ENCODE measurements at regions not wholly inside any gene's neighbourhood (a gene's known extent, or its start where the extent isn't known, plus 50 kb on each side); places are given as distances from the start of the nearest gene placed in this dataset.

- Mint-ChIP-seq H3K27ac (ENCODE audit: unreplicated experiment) (no peak overlapping the region), H3K9me3 (ENCODE audit: unreplicated experiment) (no peaks in the 10 kb centered on the region), H3K4me3 (ENCODE audit: unreplicated experiment) (no peak overlapping the region), H3K27me3 (ENCODE audit: unreplicated experiment) (no peaks in the 10 kb centered on the region), H3K36me3 (ENCODE audit: unreplicated experiment) (no peaks in the 10 kb centered on the region), H3K4me1 (ENCODE audit: unreplicated experiment) (peaks cover 5% of the 10 kb centered on the region)
- no peak for DNase-seq (ENCODE audit: extremely low spot score, unreplicated experiment)
- TF ChIP-seq, protein P1, sequence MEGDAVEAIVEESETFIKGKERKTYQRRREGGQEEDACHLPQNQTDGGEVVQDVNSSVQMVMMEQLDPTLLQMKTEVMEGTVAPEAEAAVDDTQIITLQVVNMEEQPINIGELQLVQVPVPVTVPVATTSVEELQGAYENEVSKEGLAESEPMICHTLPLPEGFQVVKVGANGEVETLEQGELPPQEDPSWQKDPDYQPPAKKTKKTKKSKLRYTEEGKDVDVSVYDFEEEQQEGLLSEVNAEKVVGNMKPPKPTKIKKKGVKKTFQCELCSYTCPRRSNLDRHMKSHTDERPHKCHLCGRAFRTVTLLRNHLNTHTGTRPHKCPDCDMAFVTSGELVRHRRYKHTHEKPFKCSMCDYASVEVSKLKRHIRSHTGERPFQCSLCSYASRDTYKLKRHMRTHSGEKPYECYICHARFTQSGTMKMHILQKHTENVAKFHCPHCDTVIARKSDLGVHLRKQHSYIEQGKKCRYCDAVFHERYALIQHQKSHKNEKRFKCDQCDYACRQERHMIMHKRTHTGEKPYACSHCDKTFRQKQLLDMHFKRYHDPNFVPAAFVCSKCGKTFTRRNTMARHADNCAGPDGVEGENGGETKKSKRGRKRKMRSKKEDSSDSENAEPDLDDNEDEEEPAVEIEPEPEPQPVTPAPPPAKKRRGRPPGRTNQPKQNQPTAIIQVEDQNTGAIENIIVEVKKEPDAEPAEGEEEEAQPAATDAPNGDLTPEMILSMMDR (IDR thresholded peaks at IDR 0.05), result peak; percentile 25
Measured at GRCh38 chr5:67493676-67494075, 297.1 kb upstream of the CD180 start.

DNA sequence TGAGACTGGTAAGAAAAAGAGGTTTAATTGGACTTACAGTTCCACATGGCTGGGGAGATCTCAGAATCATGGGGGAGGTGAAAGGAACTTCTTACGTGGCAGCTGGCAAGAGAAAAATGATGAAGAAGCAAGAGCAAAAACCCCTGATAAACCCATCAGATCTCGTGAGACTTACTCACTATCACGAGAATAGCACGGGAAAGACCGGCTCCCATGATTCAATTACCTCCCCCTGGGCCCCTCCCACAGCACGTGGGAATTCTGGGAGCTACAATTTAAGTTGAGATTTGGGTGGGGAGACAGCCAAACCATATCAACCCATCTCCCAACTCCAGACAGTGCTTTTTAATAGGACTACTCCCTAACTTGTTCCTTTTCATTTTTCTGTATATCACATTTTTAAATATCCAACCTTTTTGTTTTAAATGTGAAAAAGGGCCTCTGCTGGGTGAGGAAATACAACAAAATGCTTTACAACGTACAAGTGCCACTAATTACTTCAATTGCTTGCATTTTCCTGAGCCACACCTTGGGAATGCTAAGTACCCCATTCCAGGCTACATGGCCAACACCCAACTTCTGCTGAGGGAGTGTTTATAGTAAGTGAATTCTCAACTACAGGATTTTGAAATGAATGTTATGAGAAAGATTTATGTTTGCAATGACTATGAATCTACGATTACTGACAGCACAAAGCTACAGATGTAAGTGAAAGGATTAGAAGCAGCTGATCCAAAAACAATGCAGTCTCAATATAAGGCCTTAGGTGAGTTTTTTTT lies 294.1 kb upstream of the CD180 start:
- Mint-ChIP-seq H3K9me3 (ENCODE audit: unreplicated experiment) (no peaks in the 10 kb centered on the region), H3K27ac (ENCODE audit: unreplicated experiment) (no peak overlapping the region), H3K27me3 (ENCODE audit: unreplicated experiment) (peaks cover 2% of the 10 kb centered on the region), H3K36me3 (ENCODE audit: unreplicated experiment) (no peaks in the 10 kb centered on the region), H3K4me3 (ENCODE audit: unreplicated experiment) (no peak overlapping the region), H3K4me1 (ENCODE audit: unreplicated experiment) (peaks cover 7% of the 10 kb centered on the region)
- no peak for DNase-seq (ENCODE audit: extremely low spot score, unreplicated experiment)
- TF ChIP-seq, protein P1 (IDR thresholded peaks at IDR 0.05), result no peak

GRCh38 chr5:67488885-67489284 lies 292.3 kb upstream of the CD180 start:
- TF ChIP-seq, protein P1 (IDR thresholded peaks at IDR 0.05), result no peak
- H3K36me3 Mint-ChIP-seq (ENCODE audit: unreplicated experiment), result no peaks in the 10 kb centered on the region
- DNase-seq (ENCODE audit: extremely low spot score, unreplicated experiment), result no peak
- no peaks in the 10 kb centered on the region for H3K9me3 Mint-ChIP-seq (ENCODE audit: unreplicated experiment)
- H3K27ac Mint-ChIP-seq (ENCODE audit: unreplicated experiment), result no peak overlapping the region
- H3K4me1 Mint-ChIP-seq (ENCODE audit: unreplicated experiment), result peaks cover 7% of the 10 kb centered on the region
- peaks cover 5% of the 10 kb centered on the region for H3K27me3 Mint-ChIP-seq (ENCODE audit: unreplicated experiment)
- H3K4me3 Mint-ChIP-seq (ENCODE audit: unreplicated experiment), result no peak overlapping the region

DNA sequence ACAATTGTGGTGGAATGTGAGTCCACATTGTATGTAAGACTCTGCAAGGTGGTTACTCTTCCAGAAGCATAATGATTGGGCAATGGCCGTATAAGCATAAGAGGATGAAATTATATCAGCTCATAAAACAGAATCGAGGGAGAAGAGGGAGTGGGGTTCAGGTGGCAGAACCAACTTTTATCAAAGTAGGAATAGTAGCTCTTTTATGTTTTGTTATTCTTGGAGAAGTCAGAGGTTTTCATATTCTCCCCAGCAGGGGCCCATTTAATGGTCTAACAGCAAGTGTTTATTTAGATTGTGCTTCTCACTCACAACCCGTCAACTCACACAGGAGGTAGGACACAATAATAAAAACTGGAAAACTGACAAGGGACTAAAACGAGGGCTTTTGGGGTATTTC lies 291.3 kb upstream of the CD180 start:
- peaks cover 7% of the 10 kb centered on the region for H3K4me1 Mint-ChIP-seq (ENCODE audit: unreplicated experiment)
- no peak overlapping the region for H3K4me3 Mint-ChIP-seq (ENCODE audit: unreplicated experiment)
- no peak overlapping the region for H3K27ac Mint-ChIP-seq (ENCODE audit: unreplicated experiment)
- no peaks in the 10 kb centered on the region for H3K36me3 Mint-ChIP-seq (ENCODE audit: unreplicated experiment)
- no peak for DNase-seq (ENCODE audit: extremely low spot score, unreplicated experiment)
- TF ChIP-seq, protein P1 (IDR thresholded peaks at IDR 0.05), result no peak
- no peaks in the 10 kb centered on the region for H3K9me3 Mint-ChIP-seq (ENCODE audit: unreplicated experiment)
- peaks cover 5% of the 10 kb centered on the region for H3K27me3 Mint-ChIP-seq (ENCODE audit: unreplicated experiment)

DNA sequence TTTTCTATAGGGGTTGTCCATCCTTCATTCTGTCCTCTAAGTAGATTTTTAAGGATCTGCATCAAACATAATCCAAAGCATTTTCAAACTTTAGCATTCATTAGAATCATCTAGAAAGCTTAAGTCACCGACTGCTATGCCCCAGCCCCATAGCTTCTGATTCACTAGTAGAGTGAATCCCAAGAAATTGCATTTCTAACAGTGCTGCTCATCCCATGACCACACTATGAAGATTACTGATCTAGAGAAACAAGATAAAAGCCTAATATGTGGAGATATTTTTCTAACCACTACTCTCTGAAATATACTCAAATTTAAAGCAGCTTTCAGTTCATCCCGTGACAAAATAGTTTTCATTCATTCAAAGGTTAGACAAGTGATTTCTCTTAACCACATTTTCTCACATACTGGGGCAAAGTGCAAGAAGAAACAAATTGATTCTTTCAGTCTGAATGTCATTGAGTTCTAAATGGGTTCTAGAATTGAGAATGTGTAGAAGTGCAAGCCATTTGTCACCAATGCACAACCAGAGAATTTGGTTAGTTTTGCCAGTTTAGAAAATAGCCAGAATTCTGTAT lies 286.9 kb upstream of the CD180 start:
- peaks cover 12% of the 10 kb centered on the region for H3K27me3 Mint-ChIP-seq (ENCODE audit: unreplicated experiment)
- H3K36me3 Mint-ChIP-seq (ENCODE audit: unreplicated experiment), result no peaks in the 10 kb centered on the region
- TF ChIP-seq, protein P1 (IDR thresholded peaks at IDR 0.05), result no peak
- no peak overlapping the region for H3K27ac Mint-ChIP-seq (ENCODE audit: unreplicated experiment)
- no peak for DNase-seq (ENCODE audit: extremely low spot score, unreplicated experiment)
- H3K9me3 Mint-ChIP-seq (ENCODE audit: unreplicated experiment), result no peaks in the 10 kb centered on the region
- H3K4me1 Mint-ChIP-seq (ENCODE audit: unreplicated experiment), result peaks cover 5% of the 10 kb centered on the region
- no peak overlapping the region for H3K4me3 Mint-ChIP-seq (ENCODE audit: unreplicated experiment)

Measured in osteocyte (in vitro differentiated cells).